ENCODE measurements at regions not wholly inside any gene's neighbourhood (a gene's known extent, or its start where the extent isn't known, plus 50 kb on each side); places are given as distances from the start of the nearest gene placed in this dataset.

- no peak for DNase-seq
Observed at GRCh38 chr5:24385070-24385469, 259.7 kb downstream of the CDH10 start.

- DNase-seq: no peak
Observed at GRCh38 chr5:24385617-24386016, 259.2 kb downstream of the CDH10 start.

- DNase-seq: no peak
Observed at GRCh38 chr5:24388448-24388847, 256.3 kb downstream of the CDH10 start.

- DNase-seq: no peak
Observed at GRCh38 chr5:24389968-24390367, 254.8 kb downstream of the CDH10 start.

- DNase-seq: no peak
Observed at GRCh38 chr5:24391816-24392215, 253.0 kb downstream of the CDH10 start.

DNA sequence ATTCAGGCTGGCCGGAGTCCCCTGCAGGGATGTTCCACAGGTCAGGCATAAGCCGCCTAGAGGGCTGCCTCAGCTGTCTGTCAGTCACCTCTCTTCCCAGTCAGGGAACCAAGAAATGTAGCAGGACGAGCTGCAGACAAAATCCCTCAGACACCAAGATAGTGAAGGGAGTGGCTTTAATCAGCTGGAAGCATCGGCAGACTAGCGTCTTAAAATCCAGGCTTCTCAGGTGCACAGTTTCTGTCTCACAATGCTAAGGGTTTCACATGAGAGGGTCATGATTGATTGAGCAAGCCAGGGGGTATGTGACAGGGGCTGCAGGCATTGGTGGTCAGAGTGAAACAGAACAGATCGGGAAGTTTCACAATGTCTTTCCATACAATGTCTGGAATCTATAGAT lies 247.2 kb downstream of the CDH10 start:
- no peak for DNase-seq

- no peak for DNase-seq
Observed at GRCh38 chr5:24401773-24402172, 243.0 kb downstream of the CDH10 start.

DNA sequence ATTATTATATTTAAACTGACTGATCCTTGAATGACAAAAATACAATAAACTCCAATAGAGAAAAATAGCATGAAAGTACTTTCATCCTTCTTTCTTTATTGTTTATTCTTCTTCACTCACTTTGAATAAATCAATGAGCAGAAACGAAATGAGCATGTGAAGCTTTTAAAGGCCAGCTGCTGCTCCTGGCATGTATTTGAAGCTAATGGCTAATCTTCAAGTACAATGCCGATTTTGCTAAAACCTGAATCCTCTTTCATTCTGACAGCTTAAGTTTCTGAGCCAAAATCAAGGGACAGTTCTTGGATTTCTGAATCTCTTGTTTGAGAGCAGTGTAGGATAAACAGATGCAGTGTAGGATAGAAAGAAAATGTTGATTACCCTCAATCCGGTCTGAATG lies 237.3 kb downstream of the CDH10 start:
- DNase-seq: no peak

DNA sequence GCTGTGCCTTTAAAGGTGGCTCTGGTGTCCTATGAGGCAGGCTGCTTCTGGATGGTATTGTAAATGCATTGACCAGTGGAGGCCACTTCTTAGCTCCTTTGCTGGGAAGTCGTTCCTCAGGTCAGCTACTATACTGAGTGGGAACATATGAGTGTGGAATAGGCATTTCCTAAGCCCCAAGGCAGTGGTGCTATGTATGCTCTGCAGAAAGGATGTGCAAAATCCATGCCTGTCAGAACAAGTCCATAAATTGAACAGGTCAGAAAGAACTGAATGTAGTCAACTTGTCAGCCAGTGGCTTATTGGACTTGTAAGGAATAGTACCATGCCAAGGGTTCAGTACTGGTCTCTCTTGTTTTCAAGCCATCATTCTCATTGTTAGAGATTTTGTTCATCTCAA lies 216.4 kb downstream of the CDH10 start:
- DNase-seq: no peak

GRCh38 chr5:24433555-24433954 lies 211.2 kb downstream of the CDH10 start:
- DNase-seq: no peak
